GM12875 (cell line): ENCODE measurements at regions not wholly inside any gene's neighbourhood (a gene's known extent, or its start where the extent isn't known, plus 50 kb on each side); places are given as distances from the start of the nearest gene placed in this dataset.
"Not testable (repeated sequence)": the region's sequence is repeated elsewhere in the genome, so short reads cannot be mapped to it uniquely, and the experiment has no call there.

Experiments
- H3K4me3 ChIP-seq: one replicate; pipeline ENCODE4 v1.5.1; 2011; ENCODE audit warnings: low read depth, low read length, control low read depth
- CTCF ChIP-seq: IDR thresholded peaks from 2 replicates; pipeline ENCODE4 v1.5.1; 2011; ENCODE audit warnings: low read depth, mild to moderate bottlenecking, control low read depth, inconsistent platforms, low read length, moderate library complexity, borderline replicate concordance; ENCODE audit not compliant: insufficient read depth

GRCh38 chr4:30028826-30029225 lies 691.3 kb upstream of the PCDH7 start:
- no peak overlapping the region for H3K4me3 ChIP-seq
- TF ChIP-seq CTCF: no peak

- no peak overlapping the region for H3K4me3 ChIP-seq
- no peak for TF ChIP-seq CTCF
These were observed 664.0 kb upstream of the PCDH7 start for GRCh38 chr4:30056016-30056766.

- no peak overlapping the region for H3K4me3 ChIP-seq
- no peak for TF ChIP-seq CTCF
These were observed 651.9 kb upstream of the PCDH7 start for GRCh38 chr4:30068234-30068633.

GRCh38 chr4:30073011-30073710 lies 647.0 kb upstream of the PCDH7 start:
- TF ChIP-seq CTCF: no peak
- H3K4me3 ChIP-seq: no peak overlapping the region

- H3K4me3 ChIP-seq: not testable (repeated sequence)
These were observed 627.6 kb upstream of the PCDH7 start for GRCh38 chr4:30092420-30093128.

GRCh38 chr4:30094887-30095286 lies 625.3 kb upstream of the PCDH7 start:
- TF ChIP-seq CTCF: no peak
- H3K4me3 ChIP-seq: no peak overlapping the region

GRCh38 chr4:30103455-30103854 lies 616.7 kb upstream of the PCDH7 start:
- H3K4me3 ChIP-seq: no peak overlapping the region
- TF ChIP-seq CTCF: no peak
